ACHN (cell line): ENCODE measurements at regions not wholly inside any gene's neighbourhood (a gene's known extent, or its start where the extent isn't known, plus 50 kb on each side); places are given as distances from the start of the nearest gene placed in this dataset.

Experiments
- DNase-seq: peaks from one replicate; pipeline ENCODE4 v3.0.0-alpha.2; 2015
- in situ Hi-C: cut with HindIII; loops from 2 replicates; pipeline ENCODE4 v1.10.0; 2017; ENCODE audit warnings: low sequenced_read_pairs, low pct_ligation_motif_present, low pct_unique_long_range_greater_than_20kb

DNA sequence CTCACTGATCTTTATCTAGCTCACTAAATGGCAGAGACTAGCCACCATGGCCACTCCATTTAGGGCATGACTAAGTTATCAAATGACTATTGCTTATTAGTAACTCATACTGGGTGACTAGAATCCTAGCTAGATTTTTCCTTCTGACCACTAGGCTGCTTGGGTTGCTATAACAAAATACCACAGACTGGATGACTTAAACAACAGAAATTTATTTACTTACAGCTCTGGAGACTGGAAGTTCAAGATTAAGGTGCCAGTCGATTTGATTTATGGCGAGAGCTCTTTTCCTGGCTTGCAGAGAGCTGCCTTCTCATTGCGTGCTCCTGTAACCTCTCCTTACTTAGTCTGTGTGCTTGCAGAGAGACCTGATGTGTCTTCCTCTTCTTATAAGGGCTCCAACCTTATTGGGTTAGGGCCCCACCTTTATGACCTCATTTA, 55.0 kb upstream of the APC start:
- in situ Hi-C loops: no loop called here
- no peak for DNase-seq

DNA sequence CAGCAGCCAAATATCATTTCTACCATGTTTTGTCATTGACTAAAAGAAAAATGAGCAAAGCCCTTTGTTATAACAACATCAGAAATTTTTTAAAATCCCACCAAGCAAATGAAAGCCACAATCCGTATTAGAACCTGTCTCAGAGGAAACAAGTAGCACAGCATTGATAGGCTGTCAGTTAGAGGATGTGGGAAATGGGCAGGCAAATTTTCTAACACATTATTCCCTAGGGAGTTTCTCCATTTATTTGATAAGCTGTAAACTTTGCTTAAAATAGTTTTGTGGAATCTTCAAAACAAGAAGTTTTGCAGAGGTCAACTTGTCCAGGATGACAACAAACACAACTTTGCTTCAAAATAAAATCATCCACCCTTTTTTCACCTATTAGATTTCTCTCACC, 53.6 kb upstream of the APC start:
- no peak for DNase-seq
- in situ Hi-C loops: no loop called here

- DNase-seq: no peak
- in situ Hi-C loops: no loop called here
Measured at GRCh38 chr5:112684737-112685136, 52.9 kb upstream of the APC start.

GRCh38 chr5:112685386-112685785, 52.3 kb upstream of the APC start:
- no peak for DNase-seq
- in situ Hi-C loops: no loop called here

GRCh38 chr5:112685931-112686330, 51.8 kb upstream of the APC start:
- no peak for DNase-seq
- in situ Hi-C loops: no loop called here

DNA sequence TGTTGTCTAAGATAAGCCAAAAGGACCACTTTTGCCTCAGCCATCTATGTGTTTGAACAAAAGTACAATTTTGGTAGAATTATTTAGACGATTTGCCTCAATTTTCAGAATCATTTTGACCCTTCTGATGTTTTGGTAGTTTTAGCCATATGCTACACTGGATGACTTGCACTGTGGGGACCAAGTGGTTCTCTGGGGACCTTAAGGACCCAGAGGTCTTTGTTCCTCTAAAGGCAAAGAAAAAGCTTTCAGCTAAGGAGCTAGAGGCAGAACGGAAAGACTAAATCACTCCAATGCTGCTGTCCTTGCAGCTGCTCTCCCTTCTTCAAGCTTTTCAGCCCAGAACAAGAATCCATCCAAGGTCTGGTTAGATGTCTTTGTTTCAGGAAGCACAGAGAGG, 51.0 kb upstream of the APC start:
- in situ Hi-C loops: no loop called here
- DNase-seq: no peak

DNA sequence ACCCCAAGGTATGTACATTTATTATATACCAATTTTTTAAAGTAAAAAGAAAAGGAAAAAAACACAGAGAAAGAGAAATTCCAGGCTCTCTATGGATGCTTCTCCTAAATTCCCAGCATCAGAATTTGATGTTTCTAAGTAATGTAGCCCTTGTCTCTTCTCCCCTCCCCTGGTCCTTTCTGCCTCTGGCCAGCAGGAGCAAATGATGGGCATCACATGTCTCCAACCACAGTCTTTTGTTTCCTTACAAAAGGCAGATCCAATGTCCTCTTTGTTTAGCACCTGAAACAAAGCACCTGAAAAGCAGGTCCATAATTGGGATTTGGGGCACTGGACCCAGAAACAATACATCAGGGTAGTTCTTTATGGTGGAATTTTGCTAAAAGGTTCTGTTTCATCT, 50.4 kb upstream of the APC start:
- in situ Hi-C loops: no loop called here

More for the DNA sequence above, 50.4 kb upstream of the APC start:
- DNase-seq: no peak
